22Rv1 (cell line): ENCODE measurements at regions not wholly inside any gene's neighbourhood (a gene's known extent, or its start where the extent isn't known, plus 50 kb on each side); places are given as distances from the start of the nearest gene placed in this dataset.

Experiments used
- H3K27ac ChIP-seq: fragments of 450-650 bp; 2 replicates; pipeline ENCODE4 v1.5.1; 2017
- ZFX ChIP-seq: fragments of 450-650 bp; IDR thresholded peaks from 2 replicates; pipeline ENCODE4 v1.6.1; 2017; ENCODE audit warnings: antibody characterized with exemption, borderline replicate concordance
- TF ChIP-seq, protein P1 (sequence below): fragments of 450-650 bp; IDR thresholded peaks from 2 replicates; pipeline ENCODE4 v1.5.1; 2017; ENCODE audit warnings: mild to moderate bottlenecking

DNA sequence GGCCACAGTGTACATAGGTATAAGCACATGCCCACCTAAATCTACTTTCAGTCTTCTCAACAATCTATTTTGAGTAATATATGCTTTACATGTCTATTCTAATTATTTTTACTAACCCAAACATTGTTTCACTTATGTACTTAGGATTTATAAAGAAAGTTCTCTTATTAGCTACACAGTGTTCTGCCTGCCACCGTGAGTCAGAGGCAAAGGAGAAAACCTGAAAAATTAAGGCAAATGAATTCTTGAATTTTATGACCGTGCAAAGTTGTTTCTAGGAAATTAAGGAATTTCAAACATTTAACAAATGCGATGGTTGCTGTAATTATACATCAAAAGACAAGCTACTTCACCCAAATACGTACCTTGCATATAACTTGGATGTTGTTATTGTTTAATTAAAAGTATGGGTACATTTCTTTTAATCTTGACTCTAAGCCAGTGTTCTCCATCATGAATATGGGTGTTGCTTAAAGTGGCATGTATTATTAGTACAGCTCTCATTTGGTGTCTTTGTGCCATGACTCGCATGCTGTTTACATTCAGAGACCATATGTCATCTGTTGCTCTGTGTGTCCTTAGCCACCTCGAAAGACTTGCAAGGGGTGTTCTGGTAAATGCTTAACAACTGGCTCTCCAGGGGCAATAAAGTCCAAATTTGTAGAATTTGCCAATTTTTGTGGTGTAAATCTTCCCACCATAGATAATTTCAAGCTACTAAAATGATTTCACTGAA, 154.3 kb upstream of the FN1 start:
- no peak for TF ChIP-seq ZFX
- TF ChIP-seq, protein P1, sequence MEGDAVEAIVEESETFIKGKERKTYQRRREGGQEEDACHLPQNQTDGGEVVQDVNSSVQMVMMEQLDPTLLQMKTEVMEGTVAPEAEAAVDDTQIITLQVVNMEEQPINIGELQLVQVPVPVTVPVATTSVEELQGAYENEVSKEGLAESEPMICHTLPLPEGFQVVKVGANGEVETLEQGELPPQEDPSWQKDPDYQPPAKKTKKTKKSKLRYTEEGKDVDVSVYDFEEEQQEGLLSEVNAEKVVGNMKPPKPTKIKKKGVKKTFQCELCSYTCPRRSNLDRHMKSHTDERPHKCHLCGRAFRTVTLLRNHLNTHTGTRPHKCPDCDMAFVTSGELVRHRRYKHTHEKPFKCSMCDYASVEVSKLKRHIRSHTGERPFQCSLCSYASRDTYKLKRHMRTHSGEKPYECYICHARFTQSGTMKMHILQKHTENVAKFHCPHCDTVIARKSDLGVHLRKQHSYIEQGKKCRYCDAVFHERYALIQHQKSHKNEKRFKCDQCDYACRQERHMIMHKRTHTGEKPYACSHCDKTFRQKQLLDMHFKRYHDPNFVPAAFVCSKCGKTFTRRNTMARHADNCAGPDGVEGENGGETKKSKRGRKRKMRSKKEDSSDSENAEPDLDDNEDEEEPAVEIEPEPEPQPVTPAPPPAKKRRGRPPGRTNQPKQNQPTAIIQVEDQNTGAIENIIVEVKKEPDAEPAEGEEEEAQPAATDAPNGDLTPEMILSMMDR = no peak
- no peak overlapping the region for H3K27ac ChIP-seq

DNA sequence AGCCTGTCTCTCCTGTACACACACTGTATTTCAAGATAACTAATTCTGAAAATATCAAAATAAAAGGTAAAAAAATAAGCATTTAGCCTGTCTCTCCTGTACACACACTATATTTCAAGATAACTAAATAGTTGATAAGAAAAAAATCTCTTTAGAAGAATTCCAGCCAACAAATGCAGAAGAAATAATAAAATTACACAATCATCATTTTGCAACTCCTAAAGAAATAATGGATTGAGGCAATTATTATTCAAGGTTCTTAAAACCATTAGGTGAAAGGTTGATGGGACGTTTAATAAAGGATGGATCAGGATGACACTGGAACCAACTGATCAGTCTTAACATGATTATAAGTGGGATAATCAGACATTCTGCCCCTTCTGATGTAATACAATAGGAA, 148.0 kb upstream of the FN1 start:
- no peak overlapping the region for H3K27ac ChIP-seq
- TF ChIP-seq, protein P1 = no peak
- TF ChIP-seq ZFX = no peak

DNA sequence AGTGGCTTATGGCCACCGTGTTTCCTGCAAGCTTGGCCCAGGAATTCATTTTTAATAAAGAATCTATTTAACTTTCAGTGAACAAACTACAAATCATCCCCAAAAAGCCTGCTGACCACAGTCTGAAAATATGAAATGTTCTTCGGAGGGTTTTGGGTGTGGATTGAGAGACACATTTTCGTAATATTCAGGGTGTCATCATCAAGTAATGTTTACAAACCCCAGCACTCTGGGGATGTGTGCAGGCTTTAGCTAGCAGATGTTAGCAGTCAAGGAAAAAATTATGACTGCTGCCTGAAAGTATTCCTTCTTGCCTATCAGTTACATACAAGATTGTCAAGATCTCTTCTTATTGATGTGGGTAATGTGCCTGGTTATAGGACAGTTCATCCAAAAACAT, 143.9 kb upstream of the FN1 start:
- TF ChIP-seq ZFX = no peak
- TF ChIP-seq, protein P1 = no peak
- no peak overlapping the region for H3K27ac ChIP-seq

DNA sequence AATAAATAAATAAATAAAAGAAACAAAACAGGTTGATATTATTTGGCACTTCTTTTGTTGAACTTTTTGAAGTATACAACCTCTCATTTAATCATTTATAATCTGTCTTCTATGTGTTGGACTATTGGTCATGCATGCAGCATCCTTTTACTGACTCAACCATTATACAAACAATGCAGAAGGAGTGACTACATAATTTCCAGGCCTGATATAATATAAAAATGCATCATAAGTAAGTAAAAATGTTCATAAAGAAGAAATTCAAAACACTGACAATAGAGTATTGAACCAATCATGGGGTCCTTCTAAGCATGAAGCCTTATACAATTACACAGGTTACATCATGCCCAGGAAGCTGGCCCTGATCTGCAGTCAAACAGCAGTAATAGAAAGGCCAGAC, 141.5 kb upstream of the FN1 start:
- TF ChIP-seq, protein P1 = no peak
- TF ChIP-seq ZFX = no peak
- no peak overlapping the region for H3K27ac ChIP-seq

DNA sequence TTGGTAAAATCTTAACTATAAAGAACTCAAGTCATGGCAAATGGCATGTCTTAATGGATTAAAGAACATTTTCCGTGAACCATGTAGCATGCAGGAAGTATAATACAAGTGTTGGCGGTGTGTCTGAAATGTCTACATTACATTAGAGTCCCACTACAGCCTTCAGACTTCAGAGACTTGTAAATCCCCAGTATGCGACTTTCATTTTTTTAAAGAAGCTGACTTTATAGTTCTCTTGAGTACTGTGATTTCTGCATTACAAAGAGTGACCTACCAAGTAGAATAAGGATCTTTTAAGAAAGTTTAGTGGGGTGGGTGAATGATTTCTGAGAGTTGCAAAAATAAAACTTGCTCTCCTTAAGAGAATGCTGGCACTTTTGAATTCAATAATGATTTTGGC, 140.7 kb upstream of the FN1 start:
- no peak overlapping the region for H3K27ac ChIP-seq
- TF ChIP-seq, protein P1 = no peak
- no peak for TF ChIP-seq ZFX

DNA sequence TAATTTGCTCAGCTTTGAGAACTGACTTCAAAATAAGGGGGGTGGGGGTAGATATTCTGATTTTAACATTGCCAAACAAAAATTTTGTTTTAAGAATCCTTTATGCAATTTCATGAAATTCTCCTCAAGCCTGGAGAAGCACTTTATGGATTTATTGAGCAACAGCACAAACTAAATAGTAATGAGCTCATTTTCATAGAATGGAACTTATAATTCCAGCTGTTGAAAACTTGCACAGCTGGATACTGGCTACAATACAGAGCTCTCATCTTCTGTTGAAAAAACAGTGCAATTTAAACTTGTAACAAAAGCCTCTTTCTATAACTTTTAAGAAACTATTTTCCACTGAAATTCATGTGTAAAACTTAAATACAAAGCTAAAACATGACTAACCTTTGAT, 137.6 kb upstream of the FN1 start:
- no peak overlapping the region for H3K27ac ChIP-seq
- no peak for TF ChIP-seq ZFX
- TF ChIP-seq, protein P1 = no peak

DNA sequence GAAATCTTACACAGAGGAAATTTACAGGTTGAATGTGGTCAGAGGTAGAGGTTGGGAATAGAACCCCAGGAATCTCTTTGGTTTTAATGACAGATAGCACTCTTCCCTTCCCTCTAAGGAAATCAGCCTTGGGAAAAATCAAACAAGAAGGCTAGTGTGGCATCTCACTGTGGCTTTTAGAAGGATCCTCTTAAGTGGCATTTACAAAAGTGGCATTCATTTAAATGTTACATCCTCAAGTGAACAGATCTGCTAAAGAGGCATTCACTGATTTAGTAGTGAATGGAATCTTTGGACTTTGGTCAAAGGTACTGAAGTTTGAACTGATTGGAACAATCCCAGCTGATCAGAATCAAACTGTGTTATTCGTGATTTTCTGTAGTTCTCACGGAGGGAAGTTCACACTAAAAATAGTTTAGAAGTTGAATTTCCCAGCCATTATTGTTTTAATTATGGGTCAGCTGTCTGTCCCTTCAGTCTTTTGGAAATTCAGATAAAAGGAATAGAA, 136.5 kb upstream of the FN1 start:
- H3K27ac ChIP-seq = no peak overlapping the region
- no peak for TF ChIP-seq ZFX
- TF ChIP-seq, protein P1 = no peak
